Middle frontal gyrus (tissue), 1 donor: ENCODE measurements at regions not wholly inside any gene's neighbourhood (a gene's known extent, or its start where the extent isn't known, plus 50 kb on each side); places are given as distances from the start of the nearest gene placed in this dataset.

Experiments used
- DNase-seq: peaks from one replicate; pipeline ENCODE4 v3.0.0-alpha.2; 2015; ENCODE audit warnings: low spot score; ENCODE audit errors: extremely low spot score

DNA sequence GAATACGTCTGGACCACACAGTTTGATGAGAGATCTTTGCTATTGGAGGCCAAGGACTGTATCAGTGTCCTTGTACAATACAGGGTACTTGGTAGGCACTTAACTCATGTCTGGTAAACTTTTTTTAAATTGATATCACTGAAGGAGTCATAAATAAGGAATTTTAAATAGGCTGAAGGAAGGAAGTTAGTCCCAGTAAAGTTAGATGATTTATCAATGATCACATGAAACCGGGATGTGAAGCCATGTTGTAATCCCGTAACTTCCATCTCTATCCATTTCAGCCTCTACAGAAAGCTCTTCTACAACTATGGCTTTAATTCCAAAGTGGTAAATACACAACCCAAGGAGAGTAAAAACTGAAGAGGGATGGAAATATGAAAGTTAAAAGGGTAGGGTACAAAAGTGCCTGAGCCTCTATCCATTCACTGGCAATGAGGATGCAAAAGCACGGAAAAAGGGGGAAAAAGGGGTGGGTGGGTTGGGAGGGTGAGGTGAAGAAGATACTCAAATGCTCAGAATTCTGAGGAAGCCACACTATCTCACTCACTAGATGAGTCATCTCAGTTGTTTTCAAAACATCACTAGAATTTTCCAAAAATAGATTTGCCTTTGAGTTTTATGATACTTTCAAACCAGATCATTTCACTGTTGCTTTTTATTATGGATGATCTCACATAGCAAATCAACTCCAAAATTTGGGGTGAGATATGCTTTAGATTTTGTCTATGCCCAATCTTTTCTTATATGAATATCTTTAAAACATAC lies 1053.5 kb downstream of the NR2F1-AS1 start:
- DNase-seq = no peak

DNA sequence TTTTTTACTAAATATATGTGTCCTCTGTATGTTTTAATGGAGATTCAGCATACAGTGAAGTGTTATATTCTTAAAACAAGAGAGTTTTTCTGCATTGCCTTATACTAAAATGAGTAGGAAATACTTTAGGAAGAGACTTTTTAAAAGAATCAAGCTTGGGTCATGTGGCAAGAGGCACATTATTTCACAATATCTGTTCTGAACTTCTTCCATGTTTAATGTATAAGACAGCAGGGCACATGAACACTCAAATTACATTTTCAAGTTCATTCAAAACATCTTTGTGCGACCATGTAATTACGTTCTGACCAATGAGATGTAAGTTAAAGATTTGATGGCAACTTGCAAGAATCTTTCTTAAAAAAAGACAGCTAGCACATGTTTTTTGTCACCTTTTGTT lies 1055.9 kb downstream of the NR2F1-AS1 start:
- no peak for DNase-seq

DNA sequence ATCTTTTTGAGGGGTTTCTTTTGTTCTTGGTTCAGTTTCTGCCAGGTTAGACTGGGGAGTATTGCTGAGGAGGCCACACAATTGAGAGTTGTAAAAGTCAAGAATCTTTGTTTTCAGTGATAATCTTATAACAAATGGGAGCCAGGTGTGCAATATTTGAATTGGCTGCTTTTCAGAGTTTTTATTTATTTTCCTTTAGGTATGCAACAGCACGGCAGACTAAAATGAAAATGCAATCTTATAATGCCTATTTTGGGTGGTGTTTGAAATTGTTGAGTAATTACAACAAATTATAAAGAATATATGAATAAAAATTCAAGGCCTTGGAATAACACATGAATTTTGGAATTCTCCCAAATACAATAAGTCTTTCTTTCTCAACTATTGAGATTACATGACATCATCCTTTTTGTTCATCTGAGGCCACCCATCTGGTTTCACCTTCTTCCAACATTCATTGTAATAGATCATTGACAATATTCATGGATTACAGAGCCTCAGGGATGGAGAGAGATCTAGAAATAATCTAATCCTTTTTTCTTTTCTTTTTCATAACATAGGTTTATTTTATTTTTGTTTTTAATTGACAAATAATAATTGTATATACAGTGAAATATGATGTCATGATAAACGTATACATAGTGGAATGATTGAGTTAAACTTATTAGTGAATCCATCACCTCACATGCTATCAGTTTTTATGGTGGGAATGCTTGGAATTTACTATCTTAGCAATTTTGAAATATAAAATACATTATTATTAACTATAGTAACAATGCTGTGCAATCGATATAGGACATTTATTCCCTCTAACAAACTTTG lies 1061.0 kb downstream of the NR2F1-AS1 start:
- no peak for DNase-seq

DNA sequence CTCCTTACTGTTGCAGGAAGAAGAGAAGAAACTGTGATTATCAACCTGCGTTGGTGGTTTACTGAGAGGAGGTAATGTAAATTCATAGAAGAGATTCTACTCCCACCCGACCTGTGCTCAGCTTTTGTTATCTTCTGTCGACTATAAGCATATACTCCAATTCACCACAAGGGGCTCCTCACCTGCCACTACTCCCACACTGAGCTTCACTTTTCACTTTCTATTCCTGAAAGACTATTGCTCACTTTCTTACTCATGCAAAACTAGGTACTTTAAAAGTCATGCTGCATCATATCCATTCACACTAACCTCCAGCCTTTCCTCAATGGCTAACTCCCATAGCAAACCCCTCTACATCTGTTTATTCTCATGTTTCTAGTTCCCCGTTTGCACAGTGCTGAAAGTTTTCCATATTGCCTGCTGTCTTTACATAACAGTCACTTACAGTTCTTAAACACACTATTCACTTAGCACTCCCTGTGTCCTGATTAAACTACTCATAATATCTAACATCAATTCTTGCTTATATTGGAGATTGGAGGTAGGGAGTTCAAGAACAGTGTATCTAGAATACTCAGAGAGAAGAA lies 1062.6 kb downstream of the NR2F1-AS1 start:
- no peak for DNase-seq

DNA sequence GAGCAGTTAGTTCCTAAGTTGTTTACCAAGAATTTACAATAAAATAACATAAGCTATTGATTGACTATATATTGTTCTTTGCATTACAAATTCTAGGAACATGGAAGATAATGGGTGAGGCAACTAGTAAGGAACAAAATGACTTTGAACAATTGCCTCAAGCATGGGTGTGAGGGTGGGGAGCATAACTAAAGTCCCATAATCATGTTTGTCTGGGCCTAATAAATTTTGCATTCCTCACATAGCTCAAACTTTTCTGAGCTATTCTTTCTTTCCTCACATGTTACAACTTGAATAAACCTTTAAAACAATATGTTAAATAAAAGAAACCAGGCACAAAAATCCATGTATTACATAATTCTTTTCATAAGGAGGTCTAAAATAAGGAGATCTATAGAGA lies 1066.1 kb downstream of the NR2F1-AS1 start:
- no peak for DNase-seq

DNA sequence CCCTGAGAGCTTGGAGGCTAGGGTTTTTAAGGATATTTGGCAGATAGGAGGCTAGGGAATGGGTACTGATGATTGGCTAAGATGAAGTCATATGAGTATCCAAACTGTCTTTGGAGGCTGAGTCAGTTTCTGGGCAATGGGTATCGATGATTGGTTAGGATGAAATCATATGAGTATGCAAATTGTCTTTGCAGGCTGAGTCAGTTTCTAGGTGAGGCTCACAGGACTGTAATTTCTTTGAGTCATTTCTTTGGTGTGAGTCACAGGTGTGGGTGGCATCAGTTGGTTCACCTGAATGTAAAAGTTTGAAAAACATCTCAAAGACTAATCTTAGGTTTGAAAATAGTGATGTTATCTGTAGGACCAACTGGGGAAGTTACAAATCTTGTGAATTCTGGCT lies 1068.0 kb downstream of the NR2F1-AS1 start:
- no peak for DNase-seq

DNA sequence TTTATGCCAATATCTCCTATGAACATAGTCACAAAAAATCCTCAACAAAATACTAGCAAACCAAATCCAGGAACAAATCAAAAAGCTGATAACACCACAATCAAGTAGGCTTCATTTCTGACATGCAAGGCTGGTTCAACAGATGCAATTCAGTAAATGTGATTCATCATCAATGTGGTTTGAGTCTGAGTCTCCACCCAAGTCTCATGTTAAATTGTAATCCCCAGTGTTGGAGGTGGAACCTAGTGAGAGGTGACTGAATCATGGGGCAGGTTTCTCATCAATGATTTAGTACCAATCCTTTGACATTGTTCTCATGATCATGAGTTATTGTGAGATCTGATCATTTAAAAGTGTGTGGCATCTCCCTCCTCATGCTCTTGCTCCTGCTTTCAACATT lies 1072.7 kb downstream of the NR2F1-AS1 start:
- DNase-seq = no peak

DNA sequence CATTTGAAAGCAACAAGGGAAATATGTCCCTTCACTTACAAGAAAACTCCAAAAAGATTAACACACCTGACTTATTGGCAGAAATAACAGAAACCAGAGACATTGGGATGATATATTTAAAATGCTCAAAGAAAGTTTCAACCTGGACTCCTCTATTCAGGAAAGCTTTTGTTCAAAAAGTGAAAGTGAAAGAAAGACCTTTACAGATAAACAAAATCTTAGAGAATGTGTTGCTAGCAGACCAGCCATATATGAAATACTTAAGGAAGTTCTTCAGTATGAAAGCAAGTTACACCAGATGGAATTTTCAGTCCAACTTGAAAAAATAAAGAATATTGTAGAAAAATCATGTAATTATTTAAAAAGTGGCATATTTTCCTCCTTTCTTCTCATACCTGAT lies 1075.1 kb downstream of the NR2F1-AS1 start:
- no peak for DNase-seq

DNA sequence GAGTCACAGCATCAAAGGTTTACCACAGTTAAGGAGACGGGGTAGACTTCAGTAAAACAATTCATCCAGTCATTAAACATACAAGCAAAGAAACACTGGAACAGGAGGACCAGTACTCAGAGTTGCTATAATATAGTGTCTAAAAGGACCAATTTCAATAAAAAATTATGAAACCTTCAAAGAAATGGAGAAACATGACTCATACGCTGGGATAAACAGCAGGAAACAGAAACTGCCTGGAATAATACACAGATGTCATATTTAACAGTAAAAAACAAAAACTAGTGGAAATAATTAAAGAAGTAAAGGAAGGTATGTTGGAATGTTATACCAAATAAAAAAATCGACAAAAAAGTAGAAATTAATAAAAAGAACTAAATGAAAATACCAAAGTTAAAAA lies 1075.9 kb downstream of the NR2F1-AS1 start:
- DNase-seq = no peak

DNA sequence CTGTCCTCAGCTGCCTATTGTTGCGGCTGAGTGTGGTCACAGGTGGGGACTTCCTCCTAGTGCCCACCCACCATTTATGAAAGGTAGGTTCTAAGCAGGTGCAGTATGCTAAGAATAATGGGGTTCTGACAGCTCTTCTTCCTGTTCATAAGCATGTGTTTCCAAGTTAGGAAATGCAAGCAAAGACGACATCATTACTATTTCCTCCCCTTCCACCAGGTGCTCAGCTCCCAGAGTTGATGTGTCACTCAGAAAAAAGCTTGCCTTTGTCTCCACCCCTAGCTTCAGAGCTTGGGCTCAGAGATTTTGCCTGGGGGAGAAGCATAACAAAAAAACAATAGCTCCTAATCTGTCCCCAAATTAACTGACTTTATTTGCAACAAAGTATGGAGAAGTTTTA lies 1076.7 kb downstream of the NR2F1-AS1 start:
- no peak for DNase-seq

- DNase-seq = no peak
These were observed 1080.3 kb downstream of the NR2F1-AS1 start for GRCh38 chr5:92500752-92501151.

DNA sequence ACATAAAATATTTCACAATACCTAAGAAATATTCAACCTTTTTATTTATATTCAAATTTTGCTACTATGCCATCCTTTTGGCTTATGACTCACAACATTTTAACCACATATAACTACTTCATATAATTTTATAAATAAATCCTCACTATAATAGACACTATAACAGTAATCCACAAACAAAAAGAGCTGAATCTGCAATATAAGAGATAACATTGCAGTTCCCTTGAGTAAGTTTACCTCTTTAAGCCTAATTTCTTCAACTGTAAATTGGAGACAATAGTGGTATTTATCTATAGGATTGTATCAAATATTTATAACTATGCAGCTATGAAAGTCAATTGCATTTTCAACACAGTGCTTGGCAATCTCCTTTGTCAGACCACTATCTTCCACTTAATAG lies 1084.5 kb downstream of the NR2F1-AS1 start:
- DNase-seq = no peak

GRCh38 chr5:92494508-92494907 lies 1086.5 kb downstream of the NR2F1-AS1 start:
- DNase-seq = no peak

GRCh38 chr5:92492908-92493307 lies 1088.1 kb downstream of the NR2F1-AS1 start:
- no peak for DNase-seq

DNA sequence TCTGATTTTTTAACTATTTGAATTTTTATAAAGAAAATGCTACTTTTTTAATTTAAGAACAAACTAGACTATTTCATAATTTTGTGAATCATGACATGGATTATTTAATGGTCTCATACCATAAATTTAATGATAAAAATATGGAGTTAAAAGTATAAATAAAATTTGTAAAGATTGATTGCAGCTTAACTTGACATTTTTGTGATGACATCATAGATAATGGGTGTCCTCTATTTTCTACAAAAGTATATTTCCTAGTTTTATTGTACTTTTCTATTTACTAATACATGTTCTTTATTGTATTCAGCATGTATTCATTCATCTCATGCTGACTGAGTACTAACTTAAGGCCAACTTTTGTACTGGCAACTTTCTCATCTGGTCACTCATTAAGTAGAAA lies 1096.5 kb downstream of the NR2F1-AS1 start:
- no peak for DNase-seq

DNA sequence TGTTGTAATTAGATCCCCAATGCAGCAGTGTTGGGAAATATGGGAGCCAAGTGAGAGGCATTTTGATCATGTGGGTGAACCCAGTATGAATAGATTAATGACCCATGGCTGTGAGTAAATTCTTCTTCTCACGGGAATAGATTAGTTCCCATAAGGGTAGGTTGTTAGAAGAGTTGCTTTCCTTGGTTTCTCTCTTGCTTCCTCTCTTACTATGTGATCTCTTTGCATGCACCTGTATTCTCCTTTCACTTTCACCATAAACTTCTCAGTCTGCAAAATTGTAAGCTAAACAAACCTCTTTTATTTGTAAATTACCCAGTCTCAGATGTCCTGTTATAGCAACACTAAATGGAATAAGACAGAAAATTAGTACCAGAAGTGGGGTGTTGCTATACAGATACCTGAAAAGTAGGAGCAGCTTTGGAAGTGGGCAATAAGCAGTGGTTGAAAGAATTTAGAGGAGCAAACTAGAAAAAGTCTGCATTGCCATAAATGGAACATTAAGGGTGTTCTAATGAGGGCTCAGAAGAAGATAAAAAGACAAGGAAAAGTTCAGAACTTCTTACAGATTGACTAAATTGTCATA lies 1090.0 kb upstream of the ARRDC3 start:
- no peak for DNase-seq

- DNase-seq = no peak
These were observed 1088.7 kb upstream of the ARRDC3 start for GRCh38 chr5:92471861-92472260.

DNA sequence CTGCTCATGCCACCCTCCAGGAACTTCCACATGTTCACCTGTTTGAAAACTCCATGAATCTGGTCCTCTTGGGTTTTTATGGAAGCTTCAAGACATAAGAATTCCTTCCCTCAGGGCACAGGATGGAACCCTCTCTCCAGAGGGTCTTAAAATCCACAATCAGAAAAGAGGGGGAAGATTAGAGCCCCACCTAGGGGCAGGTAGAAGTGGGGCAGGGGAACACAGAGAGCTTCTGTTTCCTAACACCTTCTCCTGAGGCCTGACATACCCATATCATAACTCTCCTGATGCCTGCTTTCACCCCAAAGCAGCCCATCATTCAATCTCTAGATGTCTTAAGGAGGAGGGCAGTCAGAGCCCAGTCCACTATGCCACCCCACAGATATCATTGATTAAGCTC lies 1087.7 kb upstream of the ARRDC3 start:
- DNase-seq = no peak

- DNase-seq = no peak
These were observed 1085.2 kb upstream of the ARRDC3 start for GRCh38 chr5:92468295-92468694.

GRCh38 chr5:92467695-92468094 lies 1084.6 kb upstream of the ARRDC3 start:
- DNase-seq = no peak

DNA sequence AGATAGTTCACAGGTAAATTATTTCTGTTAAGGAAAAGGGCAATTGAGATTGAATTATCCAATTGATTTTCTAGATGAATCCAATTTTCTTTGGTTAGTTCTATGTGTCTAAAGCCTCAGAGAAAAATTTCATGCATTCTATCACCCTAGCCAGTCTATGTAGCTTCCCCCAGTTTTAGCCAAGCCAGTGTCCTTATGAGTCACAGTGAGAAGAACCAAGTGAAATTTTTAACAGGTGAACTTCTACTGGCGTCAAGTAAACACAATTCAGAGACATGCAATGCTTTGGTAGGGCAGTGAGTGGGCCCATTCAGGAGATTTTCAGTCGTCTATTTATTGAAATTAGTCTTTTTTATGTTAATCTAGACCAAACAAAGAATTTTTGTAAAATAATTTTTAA lies 1077.4 kb upstream of the ARRDC3 start:
- no peak for DNase-seq

DNA sequence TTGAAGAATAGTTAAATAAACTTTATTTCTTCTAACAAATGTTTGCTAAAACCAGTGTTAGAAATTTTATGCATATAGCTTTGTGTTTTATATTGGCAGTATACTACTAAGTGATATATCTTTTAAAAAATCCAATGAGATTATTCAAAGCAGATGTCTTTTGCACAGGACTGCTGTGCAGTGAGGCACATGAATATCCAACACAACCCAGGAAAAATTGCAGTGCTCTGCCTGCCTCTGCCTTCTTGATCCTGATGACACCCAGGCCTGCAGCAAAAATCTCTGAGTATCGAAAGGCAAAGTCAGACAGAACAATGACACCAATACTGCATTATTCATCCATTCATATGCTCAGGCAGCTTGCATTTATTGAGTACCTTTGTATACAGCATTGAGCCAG lies 1076.5 kb upstream of the ARRDC3 start:
- no peak for DNase-seq
